Liver (tissue), 3 donors: ENCODE measurements at regions not wholly inside any gene's neighbourhood (a gene's known extent, or its start where the extent isn't known, plus 50 kb on each side); places are given as distances from the start of the nearest gene placed in this dataset.

Experiments
- ATF3 ChIP-seq: IDR thresholded peaks from 2 replicates; pipeline ENCODE4 v1.6.1; 2016; ENCODE audit warnings: antibody characterized with exemption
- CTCF ChIP-seq: fragments of 150-350 bp; IDR thresholded peaks from 2 replicates; pipeline ENCODE4 v1.5.1; 2017; ENCODE audit warnings: improper control_type of control experiment, low read depth, low read length; ENCODE audit not compliant: missing input control
- EGR1 ChIP-seq, 2 donors: IDR thresholded peaks; 2 replicates each; pipeline ENCODE4 v1.6.1; 2016 to 2018; ENCODE audit warnings: antibody characterized with exemption in 2 of 2, low read depth in 2 of 2
- FOXA1 ChIP-seq: IDR thresholded peaks from 2 replicates; pipeline ENCODE4 v1.6.1; 2016; ENCODE audit warnings: antibody characterized with exemption
- GABPA ChIP-seq, 2 donors: IDR thresholded peaks in 1 of 2; conservative IDR thresholded peaks in 1 of 2; 2 replicates each; pipeline ENCODE4 v1.6.1; 2016; ENCODE audit warnings: antibody characterized with exemption in 2 of 2, mild to moderate bottlenecking in 1 of 2, moderate library complexity in 1 of 2
- MAX ChIP-seq: IDR thresholded peaks from 2 replicates; pipeline ENCODE4 v1.6.1; 2016; ENCODE audit warnings: antibody characterized with exemption
- NR2F2 ChIP-seq: IDR thresholded peaks from 2 replicates; pipeline ENCODE4 v1.6.1; 2016; ENCODE audit warnings: antibody characterized with exemption
- REST ChIP-seq: IDR thresholded peaks from 2 replicates; pipeline ENCODE4 v1.6.1; 2016; ENCODE audit warnings: antibody characterized with exemption, mild to moderate bottlenecking
- SP1 ChIP-seq: IDR thresholded peaks from 2 replicates; pipeline ENCODE4 v1.6.1; 2018; ENCODE audit warnings: antibody characterized with exemption, mild to moderate bottlenecking
- TAF1 ChIP-seq: conservative IDR thresholded peaks from 2 replicates; pipeline ENCODE4 v1.6.1; 2016; ENCODE audit warnings: antibody characterized with exemption, mild to moderate bottlenecking
- ZBTB33 ChIP-seq: IDR thresholded peaks from 2 replicates; pipeline ENCODE4 v1.6.1; 2016; ENCODE audit warnings: antibody characterized with exemption
- donor health status: healthy.
- donor health status: healthy.

- TF ChIP-seq CTCF, result no peak
- TF ChIP-seq TAF1, result no peak
- no peak for TF ChIP-seq REST
- TF ChIP-seq EGR1 (IDR thresholded peaks at IDR 0.05; ENCODE audit: low read depth in 2 of 2), result no peak
- no peak for TF ChIP-seq NR2F2
- no peak for TF ChIP-seq ZBTB33
- no peak for TF ChIP-seq ATF3
- no peak for TF ChIP-seq FOXA1
- TF ChIP-seq GABPA (IDR thresholded peaks at IDR 0.05 in 1 of 2, conservative IDR thresholded peaks at IDR 0.05 in 1 of 2), result no peak
- no peak for TF ChIP-seq SP1
- no peak for TF ChIP-seq MAX
These were observed 863.4 kb downstream of the DNAH5 start for GRCh38 chr5:13081116-13081515.
